ENCODE measurements at regions not wholly inside any gene's neighbourhood (a gene's known extent, or its start where the extent isn't known, plus 50 kb on each side); places are given as distances from the start of the nearest gene placed in this dataset.

DNA sequence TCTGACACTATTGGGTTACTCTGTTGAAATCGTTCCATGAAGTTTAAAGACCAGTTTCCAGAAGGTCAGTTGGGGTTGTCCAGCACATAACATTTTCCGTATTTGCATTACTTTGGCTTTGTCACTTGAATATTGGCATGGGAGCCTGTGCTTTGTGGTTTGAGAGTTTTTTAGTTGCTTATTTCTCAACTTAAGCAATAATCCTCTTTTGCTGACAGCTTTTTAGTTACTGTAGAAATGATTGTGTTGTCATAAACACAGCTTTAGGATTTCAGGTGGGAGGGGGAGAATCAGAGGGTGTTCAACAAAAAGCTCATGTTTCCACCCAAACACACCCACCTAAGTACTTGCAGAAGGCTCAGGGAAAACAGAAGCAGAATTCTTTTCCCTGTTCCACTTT lies 210.7 kb upstream of the TLL1 start:
- Histone ChIP-seq H3K4me1 (ENCODE audit: control insufficient read depth, extremely low read depth, insufficient read depth, low read length) (no peaks in the 10 kb centered on the region), H3K27ac (ENCODE audit: control insufficient read depth, insufficient read depth, low read length) (no peak overlapping the region), H4K20me1 (ENCODE audit: control insufficient read depth, extremely low read depth, insufficient read depth, low read length) (no peaks in the 10 kb centered on the region), H2AFZ (ENCODE audit: control insufficient read depth, low read length) (no peak overlapping the region), H3K27me3 (ENCODE audit: control insufficient read depth, extremely low read depth, insufficient read depth, low read length) (no peaks in the 10 kb centered on the region), H3K79me2 (ENCODE audit: control insufficient read depth, insufficient read depth, low read length) (no peaks in the 10 kb centered on the region), H3K9me1 (ENCODE audit: control insufficient read depth, extremely low read depth, insufficient read depth, low read length) (no peaks in the 10 kb centered on the region), H3K36me3 (ENCODE audit: control insufficient read depth in 2 of 2, extremely low read depth in 1 of 2, insufficient read depth in 2 of 2, low read length in 2 of 2) (no peaks in the 10 kb centered on the region), H3K4me2 (ENCODE audit: control insufficient read depth, extremely low read depth, insufficient read depth, low read depth, low read length) (no peak overlapping the region), H3K4me3 (ENCODE audit: control insufficient read depth in 2 of 3, extremely low read depth in 1 of 3, insufficient read depth in 2 of 3, low read depth in 1 of 3, low read length in 3 of 3) (no peak overlapping the region), H3K9me3 (ENCODE audit: control insufficient read depth, low read depth, low read length) (no peaks in the 10 kb centered on the region), H3K9ac (ENCODE audit: control insufficient read depth, extremely low read depth, insufficient read depth, low read length) (no peak overlapping the region)
- dilution Hi-C loops (cut with MboI; ENCODE audit: extremely low pct_ligation_motif_present, low sequenced_read_pairs) = no loop called here
- DNase-seq (ENCODE audit: low read depth, low spot score) (no peak), FAIRE-seq (no peak)
- TF ChIP-seq CTCF (optimal IDR thresholded peaks at IDR 0.05 in 1 of 3, IDR thresholded peaks at IDR 0.05 in 1 of 3, conservative IDR thresholded peaks at IDR 0.05 in 1 of 3; ENCODE audit: extremely low read depth in 1 of 3, insufficient read depth in 2 of 3, low read length in 3 of 3) = no peak
- no peak for TF ChIP-seq EZH2 (IDR thresholded peaks at IDR 0.05; ENCODE audit: low read length)

GRCh38 chr4:165663411-165663810 lies 209.6 kb upstream of the TLL1 start:
- Histone ChIP-seq H3K9ac (ENCODE audit: control insufficient read depth, extremely low read depth, insufficient read depth, low read length) (no peak overlapping the region), H3K79me2 (ENCODE audit: control insufficient read depth, insufficient read depth, low read length) (no peaks in the 10 kb centered on the region), H3K4me3 (ENCODE audit: control insufficient read depth in 2 of 3, extremely low read depth in 1 of 3, insufficient read depth in 2 of 3, low read depth in 1 of 3, low read length in 3 of 3) (no peak overlapping the region), H3K27me3 (ENCODE audit: control insufficient read depth, extremely low read depth, insufficient read depth, low read length) (no peaks in the 10 kb centered on the region), H3K4me2 (ENCODE audit: control insufficient read depth, extremely low read depth, insufficient read depth, low read depth, low read length) (no peak overlapping the region), H3K9me1 (ENCODE audit: control insufficient read depth, extremely low read depth, insufficient read depth, low read length) (no peaks in the 10 kb centered on the region), H3K4me1 (ENCODE audit: control insufficient read depth, extremely low read depth, insufficient read depth, low read length) (no peaks in the 10 kb centered on the region), H4K20me1 (ENCODE audit: control insufficient read depth, extremely low read depth, insufficient read depth, low read length) (no peaks in the 10 kb centered on the region), H3K9me3 (ENCODE audit: control insufficient read depth, low read depth, low read length) (no peaks in the 10 kb centered on the region), H2AFZ (ENCODE audit: control insufficient read depth, low read length) (no peak overlapping the region), H3K27ac (ENCODE audit: control insufficient read depth, insufficient read depth, low read length) (no peak overlapping the region), H3K36me3 (ENCODE audit: control insufficient read depth in 2 of 2, extremely low read depth in 1 of 2, insufficient read depth in 2 of 2, low read length in 2 of 2) (no peaks in the 10 kb centered on the region)
- dilution Hi-C loops (cut with MboI; ENCODE audit: extremely low pct_ligation_motif_present, low sequenced_read_pairs) = no loop called here
- no peak for DNase-seq (ENCODE audit: low read depth, low spot score)
- no peak for TF ChIP-seq CTCF (optimal IDR thresholded peaks at IDR 0.05 in 1 of 3, IDR thresholded peaks at IDR 0.05 in 1 of 3, conservative IDR thresholded peaks at IDR 0.05 in 1 of 3; ENCODE audit: extremely low read depth in 1 of 3, insufficient read depth in 2 of 3, low read length in 3 of 3)
- no peak for TF ChIP-seq EZH2 (IDR thresholded peaks at IDR 0.05; ENCODE audit: low read length)
- FAIRE-seq = no peak
